Hepatocyte (in vitro differentiated cells): ENCODE measurements at regions not wholly inside any gene's neighbourhood (a gene's known extent, or its start where the extent isn't known, plus 50 kb on each side); places are given as distances from the start of the nearest gene placed in this dataset.

Source experiments
- DNase-seq: peaks from one replicate; pipeline ENCODE4 v3.0.0-alpha.2; 2016; ENCODE audit warnings: low spot score
- H2AFZ ChIP-seq: fragments of 200-600 bp; sonication (generic); 2 replicates; pipeline ENCODE4 v1.6.0; 2016; ENCODE audit warnings: antibody characterized with exemption, mild to moderate bottlenecking
- H3K27ac ChIP-seq: fragments of 200-600 bp; sonication (generic); 2 replicates; pipeline ENCODE4 v1.5.1; 2016; ENCODE audit warnings: mild to moderate bottlenecking
- H3K27me3 ChIP-seq: fragments of 200-600 bp; sonication (generic); 2 replicates; pipeline ENCODE4 v1.6.1; 2016
- H3K36me3 ChIP-seq: fragments of 200-600 bp; sonication (generic); replicated peaks from 2 replicates; pipeline ENCODE4 v1.5.1; 2016; ENCODE audit warnings: low read depth; ENCODE audit not compliant: insufficient read depth
- H3K4me1 ChIP-seq: fragments of 200-600 bp; sonication (generic); 2 replicates; pipeline ENCODE4 v1.5.1; 2016; ENCODE audit warnings: mild to moderate bottlenecking, moderate library complexity; ENCODE audit not compliant: insufficient read depth
- H3K4me2 ChIP-seq: fragments of 200-600 bp; sonication (generic); 2 replicates; pipeline ENCODE4 v1.6.0; 2016
- H3K4me3 ChIP-seq: fragments of 200-600 bp; sonication (generic); 2 replicates; pipeline ENCODE4 v1.5.1; 2016; ENCODE audit warnings: mild to moderate bottlenecking
- H3K79me2 ChIP-seq: fragments of 200-600 bp; sonication (generic); 2 replicates; pipeline ENCODE4 v1.6.0; 2017; ENCODE audit warnings: mild to moderate bottlenecking
- H3K9me2 ChIP-seq: fragments of 200-600 bp; sonication (generic); replicated peaks from 2 replicates; pipeline ENCODE4 v1.6.0; 2017; ENCODE audit warnings: mild to moderate bottlenecking; ENCODE audit not compliant: insufficient read depth
- H3K9me3 ChIP-seq: fragments of 200-600 bp; sonication (generic); 2 replicates; pipeline ENCODE4 v1.5.1; 2016; ENCODE audit warnings: low read depth, mild to moderate bottlenecking
- H4K20me1 ChIP-seq: fragments of 200-600 bp; sonication (generic); 2 replicates; pipeline ENCODE4 v1.6.0; 2016; ENCODE audit warnings: mild to moderate bottlenecking; ENCODE audit not compliant: insufficient read depth, poor library complexity, severe bottlenecking
- EZH2 ChIP-seq: fragments of 200-600 bp; sonication (generic); IDR thresholded peaks from 2 replicates; pipeline ENCODE4 v1.6.1; 2016; ENCODE audit warnings: antibody characterized with exemption, mild to moderate bottlenecking, borderline replicate concordance
- EZH2phosphoT487 ChIP-seq: fragments of 200-600 bp; sonication (generic); IDR thresholded peaks from one replicate; pipeline ENCODE4 v1.6.1; 2018; ENCODE audit warnings: antibody characterized with exemption, mild to moderate bottlenecking, low read depth, moderate library complexity; ENCODE audit not compliant: unreplicated experiment, severe bottlenecking
- WGBS: methylation state at CpG from one replicate; pipeline ENCODE4 v1.1.6; 2016; ENCODE audit warnings: low lambda C conversion rate; ENCODE audit errors: missing lambda C conversion rate; 5-methylcytosine and 5-hydroxymethylcytosine counted together
- TF ChIP-seq, protein P1 (sequence below): fragments of 200-600 bp; sonication (generic); IDR thresholded peaks from 2 replicates; pipeline ENCODE4 v1.5.1; 2016; ENCODE audit warnings: antibody characterized with exemption, mild to moderate bottlenecking; ENCODE audit not compliant: poor library complexity

DNA sequence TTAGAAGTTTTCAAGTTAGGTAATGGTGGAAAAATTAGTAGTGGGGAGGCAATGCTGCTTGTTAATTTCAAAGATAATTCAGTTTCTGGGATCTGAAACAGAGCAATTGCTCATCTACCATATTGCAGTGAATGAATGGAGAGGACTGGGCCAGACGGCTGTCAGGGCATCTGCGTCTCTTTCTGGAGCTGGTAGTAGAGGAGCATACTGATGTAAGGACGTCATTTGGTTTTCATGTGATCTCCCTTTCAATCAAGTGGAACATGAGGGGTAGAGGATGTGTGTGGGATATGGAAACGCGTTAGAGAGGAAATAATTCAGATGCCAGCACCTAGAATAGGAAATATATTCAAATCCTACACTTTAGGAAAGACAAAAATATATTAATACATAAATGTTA, 490.3 kb downstream of the ADCYAP1 start:
- 88% methylated on average over 5 of the region's 5 CpGs for WGBS
- no peaks in the 10 kb centered on the region for H3K79me2 ChIP-seq
- no peaks in the 10 kb centered on the region for H3K36me3 ChIP-seq
- H3K4me1 ChIP-seq: peaks cover 8% of the 10 kb centered on the region
- H2AFZ ChIP-seq: no peak overlapping the region
- H3K4me3 ChIP-seq: no peak overlapping the region
- no peaks in the 10 kb centered on the region for H3K9me2 ChIP-seq
- H4K20me1 ChIP-seq: no peaks in the 10 kb centered on the region
- H3K9me3 ChIP-seq: no peaks in the 10 kb centered on the region
- DNase-seq: no peak
- H3K27me3 ChIP-seq: no peaks in the 10 kb centered on the region
- H3K4me2 ChIP-seq: no peak overlapping the region
- H3K27ac ChIP-seq: no peak overlapping the region
- TF ChIP-seq EZH2 (no peak), EZH2phosphoT487 (no peak)
- TF ChIP-seq, protein P1, sequence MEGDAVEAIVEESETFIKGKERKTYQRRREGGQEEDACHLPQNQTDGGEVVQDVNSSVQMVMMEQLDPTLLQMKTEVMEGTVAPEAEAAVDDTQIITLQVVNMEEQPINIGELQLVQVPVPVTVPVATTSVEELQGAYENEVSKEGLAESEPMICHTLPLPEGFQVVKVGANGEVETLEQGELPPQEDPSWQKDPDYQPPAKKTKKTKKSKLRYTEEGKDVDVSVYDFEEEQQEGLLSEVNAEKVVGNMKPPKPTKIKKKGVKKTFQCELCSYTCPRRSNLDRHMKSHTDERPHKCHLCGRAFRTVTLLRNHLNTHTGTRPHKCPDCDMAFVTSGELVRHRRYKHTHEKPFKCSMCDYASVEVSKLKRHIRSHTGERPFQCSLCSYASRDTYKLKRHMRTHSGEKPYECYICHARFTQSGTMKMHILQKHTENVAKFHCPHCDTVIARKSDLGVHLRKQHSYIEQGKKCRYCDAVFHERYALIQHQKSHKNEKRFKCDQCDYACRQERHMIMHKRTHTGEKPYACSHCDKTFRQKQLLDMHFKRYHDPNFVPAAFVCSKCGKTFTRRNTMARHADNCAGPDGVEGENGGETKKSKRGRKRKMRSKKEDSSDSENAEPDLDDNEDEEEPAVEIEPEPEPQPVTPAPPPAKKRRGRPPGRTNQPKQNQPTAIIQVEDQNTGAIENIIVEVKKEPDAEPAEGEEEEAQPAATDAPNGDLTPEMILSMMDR: no peak

DNA sequence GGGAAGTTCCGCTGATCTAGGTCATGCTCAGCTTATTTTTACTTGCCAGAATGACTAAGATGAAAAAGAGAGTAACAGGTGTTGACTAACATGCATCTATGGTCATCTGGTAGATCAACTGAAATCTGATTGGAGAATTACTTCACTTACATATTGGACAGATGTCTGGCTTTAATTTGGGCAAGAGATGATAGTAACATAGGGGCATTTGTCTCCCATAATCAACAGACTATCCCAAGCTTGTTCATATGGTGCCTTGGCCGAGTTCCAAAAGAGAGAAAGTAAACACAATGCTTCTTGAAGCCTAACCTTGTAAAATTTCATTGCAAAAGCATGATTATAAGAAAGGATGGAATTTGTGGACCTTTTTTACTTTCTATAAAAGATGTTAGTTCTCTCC, 503.7 kb downstream of the ADCYAP1 start:
- Histone ChIP-seq H3K4me3 (no peak overlapping the region), H3K4me1 (no peaks in the 10 kb centered on the region), H3K27me3 (no peaks in the 10 kb centered on the region), H3K4me2 (no peak overlapping the region), H3K36me3 (no peaks in the 10 kb centered on the region), H3K9me2 (no peaks in the 10 kb centered on the region), H2AFZ (no peak overlapping the region), H3K9me3 (no peaks in the 10 kb centered on the region), H4K20me1 (no peaks in the 10 kb centered on the region), H3K79me2 (no peaks in the 10 kb centered on the region), H3K27ac (no peak overlapping the region)
- WGBS: 51% methylated on average over 2 of the region's 2 CpGs
- TF ChIP-seq EZH2: no peak
- TF ChIP-seq, protein P1: no peak
- TF ChIP-seq EZH2phosphoT487: no peak
- DNase-seq: peak; percentile 23

DNA sequence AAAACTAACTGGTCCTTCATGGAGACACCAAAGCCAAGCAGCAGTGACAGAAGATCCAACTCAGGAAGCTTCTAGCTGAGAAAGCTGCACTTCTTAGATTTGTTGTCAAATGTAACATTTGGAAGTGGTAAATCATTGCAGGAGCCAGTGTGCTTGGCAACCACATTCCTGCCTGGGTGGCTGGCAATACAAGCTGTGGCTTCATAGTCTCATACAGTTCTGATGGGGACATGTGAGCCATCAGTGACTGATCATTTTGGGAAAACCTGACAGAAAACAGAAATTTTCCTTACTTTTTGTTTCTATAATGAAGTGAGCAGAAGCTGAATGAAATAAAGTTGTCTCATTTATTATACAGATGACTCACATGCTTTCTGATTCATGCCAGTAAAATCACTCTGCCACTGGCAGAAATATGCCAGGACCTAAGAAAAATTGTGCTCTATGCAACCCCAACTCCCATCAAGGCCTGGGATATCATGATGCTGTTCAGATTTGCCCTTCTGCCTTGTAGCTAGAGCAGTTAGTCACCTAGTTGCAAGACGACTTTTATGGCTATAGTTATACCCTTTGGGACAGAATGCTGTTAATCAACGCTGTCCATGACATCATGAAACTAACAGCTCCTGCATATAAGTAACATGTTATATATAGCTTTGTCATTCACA, 508.1 kb downstream of the ADCYAP1 start:
- Histone ChIP-seq H3K4me1 (no peaks in the 10 kb centered on the region), H3K36me3 (no peaks in the 10 kb centered on the region), H3K9me3 (no peaks in the 10 kb centered on the region), H3K27me3 (no peaks in the 10 kb centered on the region), H3K4me3 (no peak overlapping the region), H3K27ac (no peak overlapping the region), H3K9me2 (no peaks in the 10 kb centered on the region), H3K79me2 (no peaks in the 10 kb centered on the region), H2AFZ (no peak overlapping the region), H3K4me2 (no peak overlapping the region), H4K20me1 (no peaks in the 10 kb centered on the region)
- DNase-seq: no peak
- 64% methylated on average over 2 of the region's 2 CpGs for WGBS
- TF ChIP-seq EZH2 (no peak), EZH2phosphoT487 (no peak)
- TF ChIP-seq, protein P1: no peak

DNA sequence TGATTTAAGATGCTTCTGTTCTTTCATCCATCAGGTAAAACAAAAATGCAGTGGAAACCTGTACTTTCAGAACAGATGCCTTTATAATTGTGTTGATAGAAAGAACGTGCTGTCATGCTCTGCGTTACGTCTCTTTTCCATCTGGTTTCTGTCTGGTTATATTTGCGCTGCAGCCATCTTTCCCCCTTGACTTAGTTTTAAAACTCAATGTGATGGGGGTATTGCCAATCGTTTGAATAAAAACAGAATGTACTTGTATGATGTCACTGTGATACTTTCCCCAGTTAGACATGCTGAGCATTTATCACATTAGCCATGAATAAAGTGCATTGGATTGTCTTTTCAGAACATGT, 508.6 kb downstream of the ADCYAP1 start:
- Histone ChIP-seq H4K20me1 (no peaks in the 10 kb centered on the region), H3K4me2 (no peak overlapping the region), H3K79me2 (no peaks in the 10 kb centered on the region), H3K27me3 (no peaks in the 10 kb centered on the region), H3K4me1 (no peaks in the 10 kb centered on the region), H3K4me3 (no peak overlapping the region), H3K36me3 (no peaks in the 10 kb centered on the region), H3K27ac (no peak overlapping the region), H3K9me3 (no peaks in the 10 kb centered on the region), H2AFZ (no peak overlapping the region), H3K9me2 (no peaks in the 10 kb centered on the region)
- WGBS: 78% methylated on average over 5 of the region's 5 CpGs
- TF ChIP-seq, protein P1: no peak
- TF ChIP-seq EZH2 (no peak), EZH2phosphoT487 (no peak)
- no peak for DNase-seq
